ENCODE measurements at regions not wholly inside any gene's neighbourhood (a gene's known extent, or its start where the extent isn't known, plus 50 kb on each side); places are given as distances from the start of the nearest gene placed in this dataset.
"Not testable (repeated sequence)": the region's sequence is repeated elsewhere in the genome, so short reads cannot be mapped to it uniquely, and the experiment has no call there.

- H3K4me3 ChIP-seq (ENCODE audit: extremely low read depth in 1 of 4, insufficient read depth in 2 of 4, low read depth in 3 of 4, low read length in 4 of 4); H4K20me1 ChIP-seq (replicated peaks in 1 of 2; ENCODE audit: control insufficient read depth in 1 of 2, insufficient read depth in 2 of 2, low read length in 2 of 2); CTCF ChIA-PET (ENCODE audit: partially characterized antibody); H2BK15ac ChIP-seq (ENCODE audit: low read length); POLR2A ChIA-PET (ENCODE audit: partially characterized antibody); H3K27me3 ChIP-seq (replicated peaks in 1 of 4; ENCODE audit: control insufficient read depth in 3 of 4, extremely low read depth in 1 of 4, insufficient read depth in 3 of 4, low read length in 3 of 4); H4K91ac ChIP-seq (replicated peaks; ENCODE audit: insufficient read length, low read length); H2AFZ ChIP-seq (ENCODE audit: low read length); FAIRE-seq; H3K79me2 ChIP-seq (ENCODE audit: control insufficient read depth in 1 of 2, insufficient read depth in 2 of 2, low read length in 2 of 2); H3K4me1 ChIP-seq (replicated peaks in 1 of 4; ENCODE audit: control insufficient read depth in 3 of 4, insufficient read depth in 4 of 4, low read length in 3 of 4); H3K23me2 ChIP-seq (ENCODE audit: low read depth, low read length); H2BK5ac ChIP-seq (ENCODE audit: low read depth, low read length); H3K36me3 ChIP-seq (ENCODE audit: control insufficient read depth in 2 of 4, insufficient read depth in 4 of 4, low read length in 3 of 4); H3K18ac ChIP-seq (ENCODE audit: extremely low read depth, low read length); H4K5ac ChIP-seq (ENCODE audit: insufficient read length, low read depth, low read length); H3K27ac ChIP-seq (ENCODE audit: low read depth, low read length); H4K8ac ChIP-seq (ENCODE audit: extremely low read depth, insufficient read depth, low read length); H2BK120ac ChIP-seq (replicated peaks; ENCODE audit: low read depth, low read length); H3K14ac ChIP-seq (ENCODE audit: insufficient read length); H3K4ac ChIP-seq (replicated peaks; ENCODE audit: insufficient read length, low read depth, low read length); H3K4me2 ChIP-seq (ENCODE audit: insufficient read depth in 1 of 2, low read depth in 2 of 2, low read length in 2 of 2); H2AK5ac ChIP-seq (ENCODE audit: low read depth, low read length); H3K9ac ChIP-seq (replicated peaks in 1 of 4; ENCODE audit: extremely low read depth in 1 of 4, low read depth in 3 of 4, low read length in 3 of 4); DNase-seq (ENCODE audit: low read depth in 1 of 2, low spot score in 2 of 2); H3K79me1 ChIP-seq (ENCODE audit: low read depth, low read length); H2BK12ac ChIP-seq (ENCODE audit: low read depth, low read length); H3K23ac ChIP-seq (ENCODE audit: insufficient read length); H3K56ac ChIP-seq (replicated peaks; ENCODE audit: insufficient read length, low read depth, low read length); H2BK20ac ChIP-seq (ENCODE audit: low read length): not testable (repeated sequence)
- H3K9me3 ChIP-seq (ENCODE audit: insufficient read depth in 2 of 2, low read depth in 1 of 2, low read length in 1 of 2), result peaks cover 0 to 23% of the 10 kb centered on the region in 2 experiments; a peak in 2 of 4 replicates
- WGBS, 2 experiments (ENCODE audit: extremely low coverage in 1 of 2, insufficient coverage in 1 of 2, insufficient read length in 1 of 2, insufficient replicate concordance in 2 of 2, low coverage in 1 of 2, low lambda C conversion rate in 2 of 2, missing lambda C conversion rate in 1 of 2), result 73% methylated on average over 3 of the region's 8 CpGs; no CpG with 5 or more reads in 1 of the 2 experiments
These were observed 524.0 kb downstream of the GOLGA6L6 start for GRCh38 chr15:20017581-20017980.

GRCh38 chr15:20016941-20017340, 524.7 kb downstream of the GOLGA6L6 start:
- H3K4ac ChIP-seq (replicated peaks; ENCODE audit: insufficient read length, low read depth, low read length); H2AK5ac ChIP-seq (ENCODE audit: low read depth, low read length); H2BK120ac ChIP-seq (replicated peaks; ENCODE audit: low read depth, low read length); H3K9ac ChIP-seq (replicated peaks in 1 of 4; ENCODE audit: extremely low read depth in 1 of 4, low read depth in 3 of 4, low read length in 3 of 4); H4K5ac ChIP-seq (ENCODE audit: insufficient read length, low read depth, low read length); H3K56ac ChIP-seq (replicated peaks; ENCODE audit: insufficient read length, low read depth, low read length); H3K36me3 ChIP-seq (ENCODE audit: control insufficient read depth in 2 of 4, insufficient read depth in 4 of 4, low read length in 3 of 4); H4K91ac ChIP-seq (replicated peaks; ENCODE audit: insufficient read length, low read length); H3K14ac ChIP-seq (ENCODE audit: insufficient read length); H3K4me2 ChIP-seq (ENCODE audit: insufficient read depth in 1 of 2, low read depth in 2 of 2, low read length in 2 of 2); H3K79me1 ChIP-seq (ENCODE audit: low read depth, low read length); H2BK5ac ChIP-seq (ENCODE audit: low read depth, low read length); H4K20me1 ChIP-seq (replicated peaks in 1 of 2; ENCODE audit: control insufficient read depth in 1 of 2, insufficient read depth in 2 of 2, low read length in 2 of 2); H2BK15ac ChIP-seq (ENCODE audit: low read length); FAIRE-seq; DNase-seq (ENCODE audit: low read depth in 1 of 2, low spot score in 2 of 2); CTCF ChIA-PET (ENCODE audit: partially characterized antibody); H3K4me1 ChIP-seq (replicated peaks in 1 of 4; ENCODE audit: control insufficient read depth in 3 of 4, insufficient read depth in 4 of 4, low read length in 3 of 4); H3K18ac ChIP-seq (ENCODE audit: extremely low read depth, low read length); H3K23ac ChIP-seq (ENCODE audit: insufficient read length); H2BK20ac ChIP-seq (ENCODE audit: low read length); H4K8ac ChIP-seq (ENCODE audit: extremely low read depth, insufficient read depth, low read length); H2BK12ac ChIP-seq (ENCODE audit: low read depth, low read length); H3K79me2 ChIP-seq (ENCODE audit: control insufficient read depth in 1 of 2, insufficient read depth in 2 of 2, low read length in 2 of 2); POLR2A ChIA-PET (ENCODE audit: partially characterized antibody); H3K27ac ChIP-seq (ENCODE audit: low read depth, low read length); H3K27me3 ChIP-seq (replicated peaks in 1 of 4; ENCODE audit: control insufficient read depth in 3 of 4, extremely low read depth in 1 of 4, insufficient read depth in 3 of 4, low read length in 3 of 4); H3K4me3 ChIP-seq (ENCODE audit: extremely low read depth in 1 of 4, insufficient read depth in 2 of 4, low read depth in 3 of 4, low read length in 4 of 4); H3K23me2 ChIP-seq (ENCODE audit: low read depth, low read length); H2AFZ ChIP-seq (ENCODE audit: low read length): not testable (repeated sequence)
- H3K9me3 ChIP-seq (ENCODE audit: insufficient read depth in 2 of 2, low read depth in 1 of 2, low read length in 1 of 2), result peaks cover 0 to 23% of the 10 kb centered on the region in 2 experiments; a peak in 2 of 4 replicates
- 96% methylated on average over 5 of the region's 9 CpGs; no CpG with 5 or more reads in 1 of the 2 experiments for WGBS, 2 experiments (ENCODE audit: extremely low coverage in 1 of 2, insufficient coverage in 1 of 2, insufficient read length in 1 of 2, insufficient replicate concordance in 2 of 2, low coverage in 1 of 2, low lambda C conversion rate in 2 of 2, missing lambda C conversion rate in 1 of 2)
